Neuronal stem cell (in vitro differentiated cells): ENCODE measurements at regions not wholly inside any gene's neighbourhood (a gene's known extent, or its start where the extent isn't known, plus 50 kb on each side); places are given as distances from the start of the nearest gene placed in this dataset.
A peak's percentile ranks its signal among the peaks of the same experiment; 100 is the strongest.

ENCODE experiments used
- DNase-seq: peaks from one replicate; pipeline ENCODE4 v3.0.0-alpha.2; 2013; ENCODE audit warnings: low spot score
- H2AFZ ChIP-seq: one replicate; pipeline ENCODE4 v1.6.1; 2013; ENCODE audit warnings: mild to moderate bottlenecking, low read length, inconsistent platforms
- H2AK5ac ChIP-seq: 2 replicates; pipeline ENCODE4 v1.6.1; 2013; ENCODE audit warnings: low read depth, mild to moderate bottlenecking, inconsistent platforms, low read length, moderate library complexity, mixed read lengths
- H2BK120ac ChIP-seq: 2 replicates; pipeline ENCODE4 v1.6.1; 2013; ENCODE audit warnings: low read depth, mild to moderate bottlenecking, inconsistent platforms, low read length, moderate library complexity, mixed read lengths
- H2BK12ac ChIP-seq: one replicate; pipeline ENCODE4 v1.6.1; 2013; ENCODE audit warnings: low read length, inconsistent platforms
- H2BK15ac ChIP-seq: 2 replicates; pipeline ENCODE4 v1.6.1; 2013; ENCODE audit warnings: mild to moderate bottlenecking, low read length, inconsistent platforms, mixed read lengths
- H2BK5ac ChIP-seq: one replicate; pipeline ENCODE4 v1.6.1; 2013; ENCODE audit warnings: inconsistent platforms, mild to moderate bottlenecking, low read length, moderate library complexity
- H3K14ac ChIP-seq: one replicate; pipeline ENCODE4 v1.6.1; 2013; ENCODE audit warnings: low read length, inconsistent platforms
- H3K18ac ChIP-seq: 2 replicates; pipeline ENCODE4 v1.6.1; 2013; ENCODE audit warnings: low read length, inconsistent platforms
- H3K23ac ChIP-seq: 2 replicates; pipeline ENCODE4 v1.6.1; 2013; ENCODE audit warnings: low read depth, mild to moderate bottlenecking, mixed read lengths, low read length, inconsistent platforms; ENCODE audit not compliant: poor library complexity
- H3K27ac ChIP-seq: replicated peaks from 3 replicates; pipeline ENCODE4 v1.5.1; 2013; ENCODE audit warnings: low read length, inconsistent platforms
- H3K27me3 ChIP-seq, 3 experiments: 2 replicates each; pipeline ENCODE4 v1.6.1; 2013; ENCODE audit warnings: low read length in 3 of 3, mild to moderate bottlenecking in 2 of 3, inconsistent platforms in 1 of 3, low read depth in 1 of 3, mixed read lengths in 1 of 3, moderate library complexity in 1 of 3; ENCODE audit not compliant: control insufficient read depth in 3 of 3, insufficient read depth in 3 of 3
- H3K36me3 ChIP-seq, 2 donors: replicated peaks in 1 of 2; 2 replicates each; pipeline ENCODE4 v1.6.1; 2013; ENCODE audit warnings: low read length in 2 of 2; ENCODE audit not compliant: control insufficient read depth in 2 of 2, insufficient read depth in 2 of 2
- H3K4ac ChIP-seq: 2 replicates; pipeline ENCODE4 v1.6.1; 2013; ENCODE audit warnings: inconsistent platforms, mild to moderate bottlenecking, low read length, moderate library complexity
- H3K4me1 ChIP-seq, 2 donors: 1 replicate in 1 of 2; 2 replicates in 1 of 2; pipeline ENCODE4 v1.6.1; 2013; ENCODE audit warnings: low read length in 2 of 2, low read depth in 1 of 2; ENCODE audit not compliant: control insufficient read depth in 2 of 2, insufficient read depth in 1 of 2
- H3K4me2 ChIP-seq: one replicate; pipeline ENCODE4 v1.6.1; 2013; ENCODE audit warnings: mild to moderate bottlenecking, low read length, inconsistent platforms; ENCODE audit not compliant: insufficient read depth, poor library complexity, severe bottlenecking
- H3K4me3 ChIP-seq, 2 donors: 2 replicates each; pipeline ENCODE4 v1.5.1; 2013; ENCODE audit warnings: low read length in 2 of 2, mild to moderate bottlenecking in 2 of 2, inconsistent platforms in 1 of 2, moderate library complexity in 1 of 2
- H3K79me1 ChIP-seq: one replicate; pipeline ENCODE4 v1.6.1; 2013; ENCODE audit warnings: low read depth, mild to moderate bottlenecking, inconsistent platforms, low read length, moderate library complexity
- H3K9ac ChIP-seq: one replicate; pipeline ENCODE4 v1.6.1; 2013; ENCODE audit warnings: mild to moderate bottlenecking, low read depth, low read length, inconsistent platforms; ENCODE audit not compliant: poor library complexity
- H3K9me3 ChIP-seq, 2 donors: replicated peaks in 1 of 2; 2 replicates each; pipeline versions ENCODE3 to v1.6.1; 2013; ENCODE audit warnings: low read length in 2 of 2, mild to moderate bottlenecking in 2 of 2, inconsistent platforms in 1 of 2, low read depth in 1 of 2, mixed read lengths in 1 of 2, moderate library complexity in 1 of 2; ENCODE audit not compliant: control insufficient read depth in 2 of 2, insufficient read depth in 1 of 2
- H4K8ac ChIP-seq: one replicate; pipeline ENCODE4 v1.6.1; 2013; ENCODE audit warnings: low read depth, mild to moderate bottlenecking, inconsistent platforms, low read length, moderate library complexity
- H4K91ac ChIP-seq: one replicate; pipeline ENCODE4 v1.6.1; 2013; ENCODE audit warnings: low read length, low read depth, mild to moderate bottlenecking, inconsistent platforms; ENCODE audit not compliant: poor library complexity
- WGBS, 2 donors: extraction: QIAGEN DNeasy Blood & Tissue Kit; methylation state at CpG; one replicate each; pipeline ENCODE4 v1.1.7; 2013; ENCODE audit warnings: missing lambda C conversion rate in 2 of 2, mixed read lengths in 1 of 2; ENCODE audit not compliant: insufficient read length in 2 of 2, insufficient replicate concordance in 1 of 2; ENCODE audit errors: extremely low coverage in 2 of 2; 5-methylcytosine and 5-hydroxymethylcytosine counted together

DNA sequence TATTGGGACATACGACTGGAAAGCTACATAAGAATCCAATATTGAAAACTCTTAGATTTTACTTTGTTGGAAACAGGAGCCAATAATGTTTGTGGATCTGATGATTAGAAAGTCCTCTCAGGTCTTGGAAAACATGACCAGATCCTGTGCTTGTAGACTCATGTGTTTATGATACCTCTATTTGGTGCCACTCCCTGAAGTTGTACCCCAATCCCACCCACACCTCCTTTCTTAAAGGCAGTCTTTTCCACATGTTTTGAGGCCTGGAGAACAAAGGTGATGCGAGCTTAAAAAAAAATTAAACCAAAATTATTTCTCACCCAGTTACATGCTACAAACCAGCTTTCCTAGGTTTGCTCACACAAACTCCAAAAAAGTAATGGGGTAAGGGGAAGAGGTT, 262.7 kb downstream of the PTTG2 start:
- H3K4ac ChIP-seq, result no peak overlapping the region
- no peak overlapping the region for H3K27ac ChIP-seq
- peaks cover 2% of the 10 kb centered on the region for H3K79me1 ChIP-seq
- H3K18ac ChIP-seq, result no peak overlapping the region
- no peak overlapping the region for H3K14ac ChIP-seq
- H2BK5ac ChIP-seq, result no peak overlapping the region
- H3K23ac ChIP-seq, result peak overlapping the region; percentile 96
- H3K9me3 ChIP-seq, result peaks cover 0 to 4% of the 10 kb centered on the region in 2 donors
- DNase-seq, result no peak
- H2AK5ac ChIP-seq, result no peak overlapping the region
- H3K4me3 ChIP-seq, result no peak overlapping the region
- no peak overlapping the region for H2BK15ac ChIP-seq
- no peak overlapping the region for H2BK12ac ChIP-seq
- no peak overlapping the region for H4K91ac ChIP-seq
- no peak overlapping the region for H3K4me2 ChIP-seq
- no peak overlapping the region for H3K9ac ChIP-seq
- WGBS, 2 donors, result no CpG with 5 or more reads among the region's 2 CpGs
- no peaks in the 10 kb centered on the region for H3K36me3 ChIP-seq
- no peaks in the 10 kb centered on the region for H3K27me3 ChIP-seq
- H3K4me1 ChIP-seq, result peaks cover 0 to 3% of the 10 kb centered on the region in 2 donors
- no peak overlapping the region for H4K8ac ChIP-seq
- H2BK120ac ChIP-seq, result no peak overlapping the region
- no peak overlapping the region for H2AFZ ChIP-seq

DNA sequence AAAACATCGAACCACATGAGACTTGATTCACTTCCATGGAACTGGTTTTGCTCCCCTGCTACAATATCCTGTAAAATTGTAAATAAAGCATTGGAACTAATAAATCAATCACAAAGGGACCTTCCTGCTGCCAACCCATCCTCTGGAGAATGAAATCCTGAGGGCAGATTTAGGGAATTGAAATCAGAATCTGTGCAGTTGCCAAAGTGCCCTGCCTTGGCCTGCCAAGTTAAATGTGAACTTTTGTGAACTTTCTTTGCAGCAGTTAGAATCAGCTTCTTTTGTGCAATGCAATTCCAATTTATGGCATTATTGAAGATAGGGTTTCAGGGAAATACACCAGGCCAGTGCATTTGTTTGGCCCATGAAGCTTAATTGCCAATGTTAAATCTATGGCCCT, 263.1 kb downstream of the PTTG2 start:
- no peak overlapping the region for H3K4ac ChIP-seq
- no peak overlapping the region for H3K4me3 ChIP-seq
- no peak overlapping the region for H3K23ac ChIP-seq
- no peak overlapping the region for H4K91ac ChIP-seq
- no peak overlapping the region for H3K9ac ChIP-seq
- H2AK5ac ChIP-seq, result no peak overlapping the region
- H2BK15ac ChIP-seq, result no peak overlapping the region
- peaks cover 2% of the 10 kb centered on the region for H3K79me1 ChIP-seq
- no peaks in the 10 kb centered on the region for H3K36me3 ChIP-seq
- H2AFZ ChIP-seq, result no peak overlapping the region
- no peak overlapping the region for H3K18ac ChIP-seq
- H2BK12ac ChIP-seq, result no peak overlapping the region
- no CpG with 5 or more reads among the region's 1 CpG for WGBS, 2 donors
- DNase-seq, result no peak
- no peak overlapping the region for H3K4me2 ChIP-seq
- no peak overlapping the region for H4K8ac ChIP-seq
- H3K27me3 ChIP-seq, result no peaks in the 10 kb centered on the region
- H3K27ac ChIP-seq, result no peak overlapping the region
- no peak overlapping the region for H3K14ac ChIP-seq
- H2BK120ac ChIP-seq, result no peak overlapping the region
- H3K4me1 ChIP-seq, result peaks cover 0 to 3% of the 10 kb centered on the region in 2 donors
- H2BK5ac ChIP-seq, result no peak overlapping the region
- H3K9me3 ChIP-seq, result peaks cover 0 to 4% of the 10 kb centered on the region in 2 donors

- H2BK120ac ChIP-seq, result no peak overlapping the region
- peak overlapping the region; percentile 72 for H3K18ac ChIP-seq
- H3K4me1 ChIP-seq, result peaks cover 0 to 3% of the 10 kb centered on the region in 2 donors
- WGBS, 2 donors, result no CpG with 5 or more reads among the region's 9 CpGs
- peaks cover 0 to 4% of the 10 kb centered on the region in 2 donors for H3K9me3 ChIP-seq
- peaks cover 2% of the 10 kb centered on the region for H3K79me1 ChIP-seq
- H3K23ac ChIP-seq, result no peak overlapping the region
- no peak overlapping the region for H2BK12ac ChIP-seq
- H4K8ac ChIP-seq, result no peak overlapping the region
- no peak overlapping the region for H3K4me2 ChIP-seq
- H3K4me3 ChIP-seq, result no peak overlapping the region
- no peaks in the 10 kb centered on the region for H3K27me3 ChIP-seq
- no peak overlapping the region for H3K14ac ChIP-seq
- peak overlapping the region; percentile 13 for H2AFZ ChIP-seq
- no peaks in the 10 kb centered on the region for H3K36me3 ChIP-seq
- H2BK5ac ChIP-seq, result no peak overlapping the region
- no peak overlapping the region for H2AK5ac ChIP-seq
- H3K27ac ChIP-seq, result peak overlapping the region; percentile 4
- H3K4ac ChIP-seq, result no peak overlapping the region
- no peak overlapping the region for H3K9ac ChIP-seq
- no peak overlapping the region for H2BK15ac ChIP-seq
- H4K91ac ChIP-seq, result no peak overlapping the region
- no peak for DNase-seq
Measured at GRCh38 chr4:38223782-38224236, 263.6 kb downstream of the PTTG2 start.

- Histone ChIP-seq H3K79me1 (peaks cover 2% of the 10 kb centered on the region), H3K9me3 (peaks cover 0 to 4% of the 10 kb centered on the region in 2 donors), H2BK120ac (no peak overlapping the region), H3K4me1 (peaks cover 0 to 3% of the 10 kb centered on the region in 2 donors), H3K4me2 (no peak overlapping the region), H3K9ac (no peak overlapping the region), H3K14ac (no peak overlapping the region), H2AK5ac (no peak overlapping the region), H3K27ac (no peak overlapping the region), H4K8ac (no peak overlapping the region), H3K4me3 (no peak overlapping the region), H2BK5ac (no peak overlapping the region), H2BK12ac (no peak overlapping the region), H2BK15ac (no peak overlapping the region), H2AFZ (no peak overlapping the region), H4K91ac (no peak overlapping the region), H3K18ac (no peak overlapping the region), H3K36me3 (no peaks in the 10 kb centered on the region), H3K23ac (no peak overlapping the region), H3K4ac (no peak overlapping the region), H3K27me3 (no peaks in the 10 kb centered on the region)
- no peak for DNase-seq
- no CpG with 5 or more reads among the region's 3 CpGs for WGBS, 2 donors
Measured at GRCh38 chr4:38224850-38225249, 264.7 kb downstream of the PTTG2 start.
